NCI-H82 (cell line): ENCODE measurements at regions not wholly inside any gene's neighbourhood (a gene's known extent, or its start where the extent isn't known, plus 50 kb on each side); places are given as distances from the start of the nearest gene placed in this dataset.
A peak's percentile ranks its signal among the peaks of the same experiment; 100 is the strongest.

ENCODE experiments used
- DNase-seq: peaks from one replicate; lab custom pipeline; 2025; lab: John Stamatoyannopoulos, UW

DNA sequence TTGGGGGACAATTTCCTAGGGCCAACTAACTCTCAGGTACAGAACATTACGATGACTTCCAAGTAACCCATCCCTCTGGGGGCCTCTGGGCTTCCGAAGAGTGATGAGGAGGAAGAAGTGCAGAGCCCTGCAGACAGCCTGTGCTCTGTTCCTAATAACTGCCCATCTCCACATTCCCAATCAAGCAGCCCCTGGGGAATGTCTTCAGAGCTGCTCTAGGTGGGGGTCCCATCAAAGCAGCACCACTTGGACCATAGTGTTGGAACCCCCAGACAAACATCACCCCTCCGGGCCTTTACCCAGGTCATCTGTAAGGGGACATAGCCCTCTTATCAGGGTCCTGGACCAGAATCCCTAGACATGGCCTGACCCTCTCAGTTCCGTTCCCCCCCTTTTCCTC is 357.3 kb downstream of the NPHP4 start:
- DNase-seq = no peak

DNA sequence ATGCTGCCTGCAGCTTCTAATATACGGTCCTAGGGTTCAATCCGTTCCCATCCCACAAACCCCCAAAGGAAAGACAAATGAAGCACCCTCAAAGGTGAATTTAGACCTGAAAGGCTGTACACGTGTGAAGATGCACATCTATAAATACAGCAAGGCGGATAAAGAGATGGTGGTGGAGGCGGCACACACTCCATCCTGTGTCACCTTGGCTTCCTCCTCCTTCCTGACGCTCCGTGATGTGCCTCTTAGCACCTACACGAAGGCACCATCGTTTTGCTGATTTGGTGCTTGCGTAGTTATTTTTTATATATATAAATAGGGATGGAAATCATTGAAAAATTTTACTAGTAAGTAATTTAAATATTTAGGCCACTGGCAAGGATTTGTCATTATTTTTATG is 359.4 kb downstream of the NPHP4 start:
- no peak for DNase-seq

DNA sequence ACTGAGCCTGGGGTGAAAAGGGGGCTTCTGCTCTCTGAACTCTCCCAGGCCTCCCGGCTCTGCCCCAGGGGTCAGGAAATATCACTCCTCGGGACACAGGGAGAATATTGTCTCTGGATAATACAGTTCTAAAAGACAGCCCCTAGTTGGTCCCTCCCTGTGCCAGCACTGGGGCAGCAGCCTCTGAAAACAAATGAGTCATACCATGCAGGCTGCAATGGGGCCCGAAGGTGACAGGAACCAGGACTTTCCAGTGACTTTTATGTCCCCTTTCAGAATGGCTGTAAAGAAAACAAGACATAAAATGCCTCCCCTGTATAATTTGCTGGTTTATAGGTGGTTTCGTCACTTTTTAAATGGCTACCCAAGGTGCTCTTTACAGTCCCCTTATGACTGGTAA is 360.0 kb downstream of the NPHP4 start:
- no peak for DNase-seq

DNA sequence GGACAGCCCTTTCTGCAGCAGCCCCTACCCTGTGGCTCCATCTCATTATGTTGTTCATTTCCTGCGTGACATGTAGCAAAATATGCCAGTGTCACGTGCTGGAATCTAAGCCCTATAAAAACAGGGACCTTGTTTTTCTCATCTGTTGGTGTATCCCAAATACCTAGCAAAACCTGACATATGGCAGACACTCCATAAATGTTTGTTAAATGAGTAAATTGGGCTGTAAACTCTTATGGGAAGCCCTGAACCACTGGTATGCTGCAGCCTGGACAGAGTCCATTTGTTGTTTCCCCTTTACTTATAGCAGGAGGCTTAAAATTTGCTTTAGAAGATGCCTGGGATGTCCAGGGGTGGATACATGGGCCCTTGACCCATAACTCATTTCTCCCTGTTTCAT is 363.8 kb downstream of the NPHP4 start:
- DNase-seq = no peak

DNA sequence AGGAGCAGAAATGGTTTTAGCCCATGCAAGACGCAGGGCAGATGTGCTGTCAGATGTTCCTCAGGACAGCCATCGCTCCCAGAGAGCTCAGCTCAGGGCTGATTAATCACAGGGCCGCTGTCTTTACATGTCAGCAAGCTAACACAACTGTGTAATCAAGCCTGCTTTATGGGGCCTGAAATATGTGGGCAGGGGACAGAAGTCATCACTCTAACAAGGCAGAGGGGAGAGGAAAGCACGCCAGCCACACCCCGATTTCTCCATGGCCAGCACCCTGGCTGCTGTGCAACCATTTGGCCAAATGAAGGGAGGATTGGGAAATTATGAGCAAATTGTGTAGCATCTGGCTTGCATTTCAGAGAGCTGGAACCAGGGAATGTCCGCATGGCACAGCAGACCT is 368.8 kb downstream of the NPHP4 start:
- no peak for DNase-seq

DNA sequence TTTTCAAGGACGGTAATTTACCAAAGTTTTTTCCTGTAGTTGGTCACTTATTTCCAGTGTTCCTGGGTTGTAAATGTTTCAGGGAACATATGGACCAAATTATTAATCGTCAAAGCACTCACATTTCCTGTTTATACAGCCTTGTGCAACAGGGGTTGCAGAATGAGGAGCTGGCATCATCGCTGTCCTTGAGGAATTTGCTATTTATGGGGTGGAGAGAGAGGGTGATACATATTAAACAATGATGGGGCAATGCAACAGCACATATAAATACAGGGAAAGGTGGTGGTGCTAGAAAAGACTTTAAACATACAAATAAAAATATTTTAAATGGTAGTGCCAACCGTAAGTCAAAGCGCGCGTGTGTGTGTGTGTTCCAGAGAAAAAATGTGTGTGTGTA is 369.8 kb downstream of the NPHP4 start:
- no peak for DNase-seq

DNA sequence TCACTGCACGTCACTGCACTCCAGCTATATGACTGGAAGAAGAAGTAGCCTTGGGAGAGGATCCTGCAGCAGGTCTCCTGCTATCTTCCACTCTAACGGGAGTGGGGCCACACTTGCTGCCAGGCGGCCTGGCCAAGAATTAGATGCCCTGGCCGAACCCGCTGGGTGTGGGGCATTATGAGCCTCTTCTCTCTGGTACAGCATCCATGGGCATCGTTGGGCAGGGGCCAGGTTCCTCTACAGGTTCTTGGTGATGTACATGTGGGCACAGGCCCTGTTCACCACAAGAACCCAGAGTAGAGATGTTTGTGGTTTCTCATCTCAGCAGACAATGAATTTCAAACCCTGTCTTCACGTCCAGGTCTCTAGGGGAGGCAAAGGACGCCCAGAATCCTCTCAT is 370.5 kb downstream of the NPHP4 start:
- DNase-seq = no peak

DNA sequence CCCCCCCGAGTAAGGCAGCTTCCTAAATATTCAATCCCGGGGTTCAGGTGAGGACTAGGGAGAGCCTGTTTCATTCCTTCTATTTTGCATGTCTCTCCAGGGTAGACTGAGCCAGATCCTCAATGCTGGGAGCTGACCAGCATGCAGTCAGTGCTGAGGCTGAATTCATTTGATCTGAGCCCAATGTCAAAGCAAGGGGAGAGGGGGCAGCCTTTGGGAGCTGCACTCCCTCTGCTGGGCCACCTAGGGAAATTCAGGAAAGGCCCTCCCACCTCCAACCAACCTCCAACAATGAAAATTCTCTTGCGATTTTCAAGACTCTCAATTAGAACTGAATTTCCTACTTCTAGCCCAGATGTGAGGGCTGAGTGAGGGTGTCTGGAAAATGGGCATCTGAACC is 371.2 kb downstream of the NPHP4 start:
- DNase-seq = peak; percentile 65

DNA sequence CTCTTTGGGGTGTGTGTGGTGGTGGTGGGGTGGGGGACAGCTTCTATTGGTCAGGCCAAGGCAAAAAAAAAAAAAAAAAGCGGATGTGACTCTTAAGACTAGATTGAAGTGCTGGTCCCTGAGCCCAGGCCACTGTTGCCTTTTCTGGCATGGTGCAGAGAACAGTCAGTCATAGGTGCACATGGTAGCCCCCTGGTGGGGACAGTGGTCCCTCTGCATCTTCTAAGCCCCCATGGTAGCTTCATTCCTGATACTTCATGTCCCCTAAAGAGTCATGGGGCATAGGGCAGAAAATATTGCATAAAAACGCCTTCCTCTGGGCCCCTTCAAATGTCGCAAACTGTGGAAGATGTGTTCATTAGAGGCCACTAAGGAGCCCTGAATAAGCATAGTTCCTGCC is 371.8 kb downstream of the NPHP4 start:
- peak; percentile 46 for DNase-seq

DNA sequence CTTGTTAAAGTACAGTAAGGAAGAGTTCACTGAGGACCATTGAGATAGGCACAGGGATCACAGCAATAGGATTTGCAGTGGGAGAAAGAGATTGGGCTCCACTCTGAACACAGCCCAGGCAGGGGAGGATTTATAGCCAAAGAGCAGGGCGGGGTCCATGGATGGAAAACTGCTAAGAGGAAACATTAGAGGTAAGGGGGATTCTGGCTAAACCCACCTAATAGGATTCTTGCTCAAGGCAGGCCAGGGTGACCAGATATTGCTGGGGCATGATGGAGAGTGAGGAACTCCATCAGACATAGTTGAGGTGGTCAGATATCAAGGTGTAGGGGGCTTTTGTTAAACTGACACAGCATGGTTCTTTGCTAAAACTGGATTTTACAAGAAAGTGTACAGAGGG is 372.8 kb downstream of the NPHP4 start:
- DNase-seq = no peak

DNA sequence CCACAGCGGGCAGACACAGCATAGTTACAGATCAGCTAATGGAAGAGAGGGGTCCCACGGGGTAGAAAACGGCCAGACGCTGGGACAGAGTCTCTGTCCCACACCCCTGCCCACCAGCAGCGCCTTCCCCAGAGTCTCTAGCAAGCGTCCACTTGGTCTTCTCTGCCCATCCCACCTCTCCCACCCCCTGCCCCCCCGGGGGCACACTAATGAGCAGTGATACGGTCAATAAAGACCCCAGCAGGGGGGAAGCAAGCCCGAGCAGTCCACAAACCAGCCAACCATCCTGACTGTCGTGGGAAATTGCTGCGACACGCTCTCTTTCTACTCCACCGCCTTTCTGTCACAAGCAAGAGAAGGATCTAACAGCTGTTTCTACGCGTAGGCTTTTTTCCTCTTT is 374.7 kb downstream of the NPHP4 start:
- no peak for DNase-seq

DNA sequence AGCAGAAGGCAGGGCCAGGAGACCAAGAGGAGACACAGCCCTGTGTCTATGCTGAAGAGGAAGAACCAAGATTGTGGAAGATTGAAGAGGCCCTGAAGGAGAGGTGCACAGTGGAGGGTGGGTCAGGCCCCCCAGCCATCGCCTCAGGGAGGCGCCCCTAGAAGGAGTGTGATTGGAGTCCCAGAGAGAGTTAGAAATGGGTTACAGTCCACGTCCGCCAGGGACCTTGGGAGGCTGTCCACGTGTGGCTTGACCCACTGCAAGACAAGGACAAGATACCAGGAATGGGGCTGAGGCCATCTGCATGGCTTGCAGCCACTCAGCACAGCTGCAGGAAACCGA is 375.1 kb downstream of the NPHP4 start:
- no peak for DNase-seq

DNA sequence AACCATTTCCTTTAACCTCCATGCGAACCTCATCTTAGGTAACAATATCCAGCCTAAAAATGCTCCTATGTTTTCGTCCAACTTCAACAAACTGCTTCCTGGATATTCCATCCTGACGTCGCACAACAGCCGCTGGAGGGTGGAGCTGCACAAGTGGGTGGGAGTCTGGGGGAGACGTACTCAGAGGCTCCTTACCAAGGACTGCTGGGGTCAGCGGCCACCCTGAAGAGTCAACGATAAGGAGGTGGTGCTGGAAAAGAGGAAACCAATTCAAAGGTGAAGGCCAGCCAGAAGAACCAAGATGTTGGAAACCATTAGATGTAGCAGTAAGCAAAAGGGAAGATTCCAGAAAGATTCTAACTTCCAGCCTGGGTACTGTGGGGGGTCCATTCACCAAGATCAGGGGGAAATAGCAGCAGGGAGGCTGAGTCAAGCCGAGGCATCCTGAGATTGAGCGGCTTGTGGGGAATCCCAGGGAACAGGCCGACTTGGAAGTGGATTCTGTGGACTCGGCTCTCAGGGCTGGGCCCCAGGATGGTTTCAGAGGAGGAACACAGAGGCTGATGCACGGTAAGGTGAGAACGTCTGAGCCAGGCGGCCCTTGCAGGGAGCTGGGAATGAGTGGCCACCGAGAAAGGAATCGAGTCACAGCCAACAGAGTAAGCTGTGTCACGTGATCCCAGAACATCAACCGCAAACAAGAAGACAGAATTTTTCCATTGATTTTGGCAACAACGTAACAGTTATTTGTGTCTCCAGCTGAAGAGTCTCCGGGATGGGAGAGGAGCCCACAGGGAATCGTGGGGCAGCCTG is 375.7 kb downstream of the NPHP4 start:
- DNase-seq = no peak

DNA sequence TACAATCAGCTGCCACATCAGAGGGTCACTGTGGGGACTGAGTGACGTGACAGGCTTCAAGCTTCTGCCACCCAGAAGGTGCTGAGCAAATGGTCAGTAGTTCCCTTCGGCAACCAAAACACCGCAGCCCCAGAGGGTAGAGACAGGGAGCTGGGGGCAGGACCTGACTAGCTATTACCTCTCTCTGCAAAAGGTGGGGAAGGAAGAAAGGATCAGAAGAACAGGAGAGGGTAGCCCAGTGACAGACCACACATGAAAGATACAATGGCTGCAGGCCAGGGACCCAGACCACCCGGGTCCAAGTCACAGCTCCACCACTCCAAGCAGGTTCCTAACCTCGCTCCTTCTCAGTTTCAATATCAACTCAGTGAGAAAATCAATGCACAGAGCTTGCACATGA is 377.1 kb downstream of the NPHP4 start:
- DNase-seq = no peak

DNA sequence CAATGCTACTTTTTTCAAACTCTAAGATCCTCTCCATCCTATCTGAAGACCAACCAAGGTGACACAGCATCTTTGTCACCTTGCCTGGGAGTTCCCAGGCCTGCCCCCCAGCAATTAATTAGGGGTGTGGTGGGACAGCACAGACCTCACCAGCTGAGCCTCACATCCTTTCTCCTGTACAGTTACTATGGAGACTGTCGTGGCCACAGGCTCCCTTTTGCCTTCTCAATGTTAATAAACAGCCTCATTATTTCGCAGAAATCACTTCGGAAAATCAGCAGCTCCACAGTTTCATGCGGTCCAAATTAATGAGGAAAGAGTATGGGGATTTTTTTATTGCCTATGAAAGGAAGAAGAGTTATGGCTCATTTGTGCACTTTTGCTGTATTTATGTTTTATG is 378.3 kb downstream of the NPHP4 start:
- DNase-seq = no peak

DNA sequence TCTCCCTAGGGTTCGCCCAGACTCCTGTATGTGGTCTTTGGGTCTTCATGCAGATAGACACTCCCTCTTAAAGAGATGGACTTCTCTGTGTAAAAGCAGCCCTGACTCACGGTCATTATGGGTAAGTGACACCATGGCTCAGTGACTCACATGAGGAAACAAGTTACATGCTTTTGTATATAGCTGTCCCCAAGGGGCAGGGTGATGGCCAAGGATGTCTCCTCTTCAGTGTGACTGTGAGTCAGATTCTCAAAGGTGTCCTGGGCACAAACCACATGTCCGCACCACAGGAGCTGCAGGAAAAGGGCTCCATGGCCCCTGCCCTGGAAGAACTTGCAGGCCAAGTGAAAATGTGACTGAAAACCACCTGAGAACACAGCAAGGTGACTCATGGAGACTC is 380.4 kb downstream of the NPHP4 start:
- no peak for DNase-seq

DNA sequence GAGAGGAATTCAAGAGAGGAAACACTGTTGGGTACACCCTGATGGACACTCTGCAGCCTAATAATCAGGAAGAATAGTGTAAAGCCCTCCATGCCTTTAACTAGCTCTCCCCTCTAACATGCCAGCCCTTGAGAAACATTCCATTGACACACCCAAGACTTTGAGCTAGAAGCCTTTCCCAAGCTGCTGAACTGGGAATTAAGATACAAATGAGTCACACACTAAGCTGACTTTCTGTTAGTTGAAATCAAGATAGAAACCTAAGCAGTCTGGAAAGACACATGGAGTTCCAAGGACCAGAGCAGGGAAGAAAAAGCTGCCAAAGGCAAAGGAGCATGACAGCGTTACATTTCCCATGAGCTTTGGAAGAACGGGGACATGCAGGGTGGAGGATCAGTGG is 380.8 kb downstream of the NPHP4 start:
- no peak for DNase-seq

DNA sequence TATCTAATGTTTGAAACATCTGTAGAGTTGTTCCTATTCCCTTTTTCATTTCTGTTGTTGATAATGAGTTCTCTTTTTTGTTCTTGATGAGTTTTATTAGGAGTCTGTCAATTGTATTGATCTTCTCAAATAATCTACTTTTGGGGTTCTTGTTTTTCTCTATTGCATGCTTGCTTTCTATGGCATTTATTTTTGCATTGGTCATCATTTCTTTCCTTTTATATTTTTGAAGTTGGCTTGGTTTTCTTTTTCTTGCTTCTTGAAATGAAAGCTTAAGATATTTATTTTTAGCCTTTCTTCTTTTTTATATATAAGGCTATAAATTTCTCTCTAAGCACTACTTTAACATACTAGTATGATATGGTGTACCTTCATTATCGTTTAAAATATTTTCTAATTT is 381.8 kb downstream of the NPHP4 start:
- no peak for DNase-seq

DNA sequence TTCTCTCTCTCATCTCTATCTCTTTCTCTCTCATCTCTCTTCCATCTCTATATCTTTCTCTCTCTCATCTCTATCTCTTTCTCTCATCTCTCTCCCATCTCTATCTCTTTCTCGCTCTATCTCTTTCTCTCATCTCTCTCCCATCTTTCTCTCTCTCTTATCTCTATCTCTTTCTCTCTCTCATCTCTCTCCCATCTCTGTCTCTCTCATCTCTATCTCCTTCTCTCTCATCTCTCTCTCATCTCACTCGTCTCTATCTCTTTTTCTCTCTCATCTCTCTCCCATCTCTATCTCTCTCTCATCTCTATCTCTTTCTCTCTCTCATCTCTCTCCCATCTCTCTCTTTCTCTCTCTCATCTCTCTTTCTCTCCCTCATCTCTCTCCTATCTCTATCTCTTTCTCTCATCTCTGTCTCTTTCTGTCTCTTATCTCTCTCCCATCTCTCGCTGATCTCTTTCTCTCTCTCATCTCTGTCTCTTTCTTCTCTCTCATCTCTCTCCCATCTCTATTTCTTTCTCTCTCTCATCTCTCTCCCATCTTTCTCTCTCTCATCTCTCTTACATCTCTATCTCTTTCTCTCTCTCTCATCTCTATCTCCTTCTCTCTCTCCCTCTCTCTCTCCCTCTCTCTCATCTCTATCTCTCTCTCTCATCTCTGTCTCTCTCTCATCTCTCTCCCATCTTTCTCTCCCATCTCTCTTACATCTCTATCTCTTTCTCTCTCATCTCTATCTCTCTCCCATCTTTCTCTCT is 388.7 kb downstream of the NPHP4 start:
- DNase-seq = no peak

DNA sequence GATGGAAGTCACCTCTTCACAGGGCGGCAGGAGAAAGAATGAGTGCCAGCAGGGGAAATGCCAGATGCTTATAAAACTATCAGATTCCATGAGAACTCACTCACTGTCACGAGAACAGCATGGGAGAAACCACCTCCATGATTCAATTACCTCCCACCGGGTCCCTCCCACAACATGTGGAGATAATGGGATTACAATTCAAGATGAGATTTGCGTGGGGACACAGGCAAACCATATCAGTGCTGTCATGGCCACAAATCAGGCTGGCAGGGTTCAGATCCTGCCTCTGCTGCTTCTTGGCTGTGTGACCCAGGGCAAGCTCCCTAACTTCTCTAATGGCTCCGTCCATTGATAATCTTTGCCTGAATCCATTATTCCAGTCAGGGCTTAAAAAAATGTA is 389.5 kb downstream of the NPHP4 start:
- peak; percentile 58 for DNase-seq

DNA sequence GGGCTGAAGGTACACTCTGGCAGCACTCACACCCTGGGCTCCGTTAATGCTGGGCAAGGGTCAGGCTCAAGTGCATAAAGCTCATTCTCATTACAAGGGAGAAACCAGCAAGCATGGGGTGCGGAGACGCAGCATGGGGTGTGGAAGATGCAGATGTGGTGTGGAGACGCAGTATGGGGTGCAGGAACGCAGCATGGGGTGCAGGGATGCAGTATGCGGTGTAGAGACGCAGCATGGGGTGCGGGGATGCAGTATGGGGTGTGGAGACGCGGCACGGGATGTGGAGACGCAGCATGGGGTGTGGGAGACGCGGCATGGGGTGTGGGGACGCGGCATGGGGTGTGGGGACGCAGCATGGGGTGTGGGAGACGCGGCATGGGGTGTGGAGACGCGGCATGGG is 390.7 kb downstream of the NPHP4 start:
- no peak for DNase-seq

DNA sequence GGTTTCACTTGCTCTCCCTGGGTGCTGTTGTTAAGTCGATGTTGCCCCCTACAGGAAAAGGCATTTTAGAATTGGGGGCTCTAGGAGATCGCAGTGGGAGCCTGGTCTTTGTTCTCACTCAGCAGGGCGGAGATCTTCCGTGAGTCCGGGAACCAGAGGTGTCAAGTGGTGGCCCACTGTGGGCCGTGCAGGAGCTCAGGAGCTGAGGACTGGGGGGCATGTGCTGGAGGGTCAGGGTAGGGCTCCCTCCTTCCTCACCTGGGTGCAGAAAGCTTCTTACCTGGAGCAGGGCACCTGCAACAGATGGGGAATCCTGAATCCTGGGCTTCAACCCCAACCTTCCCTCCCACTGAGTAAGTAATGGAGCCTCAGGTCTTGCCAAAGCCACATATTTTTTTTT is 392.7 kb downstream of the NPHP4 start:
- no peak for DNase-seq

DNA sequence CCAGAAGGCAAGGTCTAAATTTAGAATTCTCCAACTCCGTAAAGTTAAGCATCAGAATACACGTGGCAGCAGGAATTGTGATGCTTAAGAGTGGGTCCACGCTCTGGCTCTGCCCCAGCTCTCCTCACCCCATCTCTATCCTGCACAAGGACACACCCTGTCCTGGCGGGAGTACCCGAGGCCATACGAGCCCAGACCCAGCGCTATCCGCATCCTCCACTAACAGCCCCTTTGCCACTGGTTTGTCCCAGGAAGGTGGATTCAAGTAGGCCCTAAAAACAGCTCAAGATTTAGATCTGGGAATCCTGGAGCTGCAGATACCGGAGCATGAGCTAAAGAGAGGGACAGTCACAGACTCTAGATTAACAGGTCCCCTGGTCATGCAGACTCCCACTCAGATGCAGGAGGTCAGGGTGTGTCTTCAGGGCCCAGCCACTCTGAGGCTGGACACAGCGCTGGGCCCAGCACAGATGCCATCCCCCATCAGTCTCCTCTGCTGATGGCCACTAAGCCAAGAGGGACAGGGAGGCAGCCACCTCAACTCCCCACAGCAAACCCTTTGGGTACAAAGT is 393.3 kb downstream of the NPHP4 start:
- DNase-seq = no peak
